Stimulated activated CD4-positive, alpha-beta T cell treated with anti-CD3 and anti-CD28 coated beads, TNF-alpha, amount 100 ng/mL, for 1 hour (primary cell): ENCODE measurements at regions not wholly inside any gene's neighbourhood (a gene's known extent, or its start where the extent isn't known, plus 50 kb on each side); places are given as distances from the start of the nearest gene placed in this dataset.

Experiments used
- DNase-seq, 3 donors: peaks; one replicate each; pipeline ENCODE4 v3.0.0-alpha.2; 2020; ENCODE audit warnings: low read depth in 3 of 3, low spot score in 1 of 3

DNA sequence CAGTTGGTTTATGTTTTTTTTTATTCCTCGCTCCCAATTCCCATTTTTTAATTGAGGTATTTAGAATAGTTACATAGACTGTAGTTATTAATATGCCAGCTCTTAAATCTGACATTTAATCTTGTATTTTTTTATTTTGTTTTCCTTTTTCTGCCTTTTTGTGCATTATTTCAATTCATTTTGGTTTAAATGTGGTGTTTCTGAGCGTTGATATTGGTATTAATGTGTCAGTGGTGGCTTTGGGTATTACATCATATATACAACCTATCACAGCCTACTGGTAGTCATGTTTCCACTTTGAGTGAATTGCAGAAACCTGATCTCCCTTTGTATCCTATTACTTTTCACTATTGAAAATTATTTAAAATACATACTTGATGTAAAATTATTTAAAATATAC, 1027.3 kb downstream of the KCNT2 start:
- no peak for DNase-seq

GRCh38 chr1:195577748-195578147, 1030.5 kb downstream of the KCNT2 start:
- no peak for DNase-seq

DNA sequence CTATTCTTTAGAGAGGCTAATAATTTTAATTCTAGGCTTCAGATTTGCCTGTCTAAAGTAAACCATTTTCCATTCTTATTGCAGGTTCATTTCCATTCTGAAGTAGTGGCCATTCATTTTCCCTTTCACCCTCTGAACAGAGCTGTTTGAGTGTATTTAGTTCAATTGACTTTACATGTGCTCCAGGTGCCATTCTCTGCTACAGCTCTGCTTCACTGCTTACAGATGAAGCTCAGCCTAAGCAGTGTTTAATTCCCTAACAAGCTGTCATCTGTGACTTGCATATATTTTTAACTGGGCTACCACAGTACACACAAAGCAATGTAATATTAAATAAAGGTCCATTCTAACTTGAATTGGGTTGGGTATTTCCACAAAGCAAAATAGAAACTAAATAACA, 1031.6 kb downstream of the KCNT2 start:
- no peak for DNase-seq

DNA sequence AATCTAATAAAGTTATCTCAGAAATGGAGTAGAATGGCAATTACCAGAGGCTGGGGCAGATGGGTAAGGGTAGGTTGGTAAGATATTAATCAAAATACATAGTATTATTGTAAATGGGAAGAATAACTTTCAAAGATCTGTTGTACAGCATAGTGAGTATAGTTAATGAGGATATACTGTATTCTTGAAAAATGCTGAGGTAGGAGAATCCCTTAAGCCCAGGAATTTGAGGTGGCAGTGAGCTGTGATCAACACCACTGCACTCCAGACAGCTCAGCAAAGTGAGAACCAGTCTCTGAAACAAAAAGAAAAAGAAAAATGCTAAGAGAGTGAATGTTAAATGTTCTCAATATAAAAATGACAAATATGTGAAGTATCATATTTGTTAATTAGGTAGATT, 1033.7 kb downstream of the KCNT2 start:
- DNase-seq: no peak

DNA sequence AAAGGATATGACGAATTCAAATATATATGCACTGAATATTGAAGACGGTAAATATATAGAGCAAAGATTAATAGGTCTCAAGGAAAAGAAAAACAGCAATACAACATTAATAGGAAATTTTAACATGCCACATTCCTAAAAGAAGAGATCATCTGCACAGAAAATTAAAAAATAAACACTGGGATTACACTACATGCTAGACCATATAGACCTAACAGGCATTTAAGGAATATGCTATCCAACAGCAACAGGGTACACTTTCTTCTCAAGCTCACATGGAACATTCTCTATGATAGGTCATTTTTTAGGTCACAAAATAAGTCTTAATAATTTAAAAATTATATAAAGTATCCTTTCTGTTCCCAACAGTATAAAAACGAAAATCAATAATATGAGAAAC, 1038.3 kb downstream of the KCNT2 start:
- no peak for DNase-seq

- DNase-seq: no peak
These were observed 1039.9 kb downstream of the KCNT2 start for GRCh38 chr1:195568389-195568788.

DNA sequence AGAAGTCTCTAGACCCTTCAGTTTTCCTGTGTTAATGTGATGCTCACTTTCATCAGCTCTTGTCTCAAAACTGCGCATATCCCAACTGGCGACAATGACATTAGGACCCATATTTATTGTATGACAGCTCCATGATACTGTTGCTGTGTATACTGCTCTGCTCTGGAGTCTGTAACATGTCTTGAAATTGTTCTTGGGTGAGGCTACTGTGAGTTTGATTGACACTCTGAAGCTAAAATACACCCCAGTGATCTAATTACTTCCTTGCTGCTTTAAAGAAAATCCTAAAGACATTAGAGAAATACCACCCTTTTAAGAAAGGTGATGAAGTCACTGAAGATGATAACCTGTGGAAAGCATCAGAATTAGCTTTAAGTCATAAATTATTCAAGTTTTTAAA, 1046.2 kb downstream of the KCNT2 start:
- DNase-seq: no peak

GRCh38 chr1:195550071-195550862, 1058.0 kb downstream of the KCNT2 start:
- DNase-seq: no peak

GRCh38 chr1:195530961-195531360, 1077.3 kb downstream of the KCNT2 start:
- DNase-seq: no peak

- no peak for DNase-seq
These were observed 1078.4 kb downstream of the KCNT2 start for GRCh38 chr1:195529881-195530280.

DNA sequence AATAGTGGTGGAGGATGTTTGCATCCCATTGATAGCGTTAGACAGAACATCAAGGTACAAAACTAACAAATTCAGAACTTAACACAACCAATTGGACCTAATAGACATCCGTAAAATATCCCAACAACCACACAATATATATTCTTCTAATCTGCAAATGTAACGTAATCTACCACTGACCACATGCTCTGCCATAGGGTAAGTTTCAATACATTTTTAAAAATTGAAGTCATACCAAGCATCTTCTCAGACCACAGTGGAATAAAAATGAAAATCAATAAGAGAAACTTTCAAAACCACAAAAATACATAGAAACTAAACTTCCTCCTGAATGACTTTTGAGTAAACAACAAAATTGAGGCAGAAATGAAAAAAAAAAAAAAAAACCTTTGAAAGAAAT, 1087.5 kb downstream of the KCNT2 start:
- DNase-seq: no peak

DNA sequence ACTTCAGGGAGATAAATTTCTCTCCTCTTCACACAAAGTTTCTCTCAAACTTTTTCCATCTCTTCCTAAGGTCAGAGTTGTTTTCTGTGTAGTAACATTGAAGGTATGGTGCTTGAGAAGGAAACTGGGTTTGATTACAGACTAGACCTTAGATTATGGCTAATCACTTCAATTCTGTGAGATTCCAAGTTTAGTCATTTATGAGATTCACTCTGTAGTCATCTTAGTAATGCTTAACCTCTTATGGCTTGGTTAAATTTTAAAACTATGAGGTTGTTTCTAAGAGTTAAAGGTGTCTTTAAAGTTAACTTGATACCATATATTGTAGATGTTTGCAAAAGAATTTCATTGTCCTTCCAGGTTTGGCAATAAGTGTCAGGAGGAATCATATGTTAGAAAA, 1092.2 kb downstream of the KCNT2 start:
- no peak for DNase-seq

GRCh38 chr1:195511501-195511900, 1096.7 kb downstream of the KCNT2 start:
- DNase-seq: no peak

GRCh38 chr1:195501118-195501517, 1107.1 kb downstream of the KCNT2 start:
- DNase-seq: no peak

DNA sequence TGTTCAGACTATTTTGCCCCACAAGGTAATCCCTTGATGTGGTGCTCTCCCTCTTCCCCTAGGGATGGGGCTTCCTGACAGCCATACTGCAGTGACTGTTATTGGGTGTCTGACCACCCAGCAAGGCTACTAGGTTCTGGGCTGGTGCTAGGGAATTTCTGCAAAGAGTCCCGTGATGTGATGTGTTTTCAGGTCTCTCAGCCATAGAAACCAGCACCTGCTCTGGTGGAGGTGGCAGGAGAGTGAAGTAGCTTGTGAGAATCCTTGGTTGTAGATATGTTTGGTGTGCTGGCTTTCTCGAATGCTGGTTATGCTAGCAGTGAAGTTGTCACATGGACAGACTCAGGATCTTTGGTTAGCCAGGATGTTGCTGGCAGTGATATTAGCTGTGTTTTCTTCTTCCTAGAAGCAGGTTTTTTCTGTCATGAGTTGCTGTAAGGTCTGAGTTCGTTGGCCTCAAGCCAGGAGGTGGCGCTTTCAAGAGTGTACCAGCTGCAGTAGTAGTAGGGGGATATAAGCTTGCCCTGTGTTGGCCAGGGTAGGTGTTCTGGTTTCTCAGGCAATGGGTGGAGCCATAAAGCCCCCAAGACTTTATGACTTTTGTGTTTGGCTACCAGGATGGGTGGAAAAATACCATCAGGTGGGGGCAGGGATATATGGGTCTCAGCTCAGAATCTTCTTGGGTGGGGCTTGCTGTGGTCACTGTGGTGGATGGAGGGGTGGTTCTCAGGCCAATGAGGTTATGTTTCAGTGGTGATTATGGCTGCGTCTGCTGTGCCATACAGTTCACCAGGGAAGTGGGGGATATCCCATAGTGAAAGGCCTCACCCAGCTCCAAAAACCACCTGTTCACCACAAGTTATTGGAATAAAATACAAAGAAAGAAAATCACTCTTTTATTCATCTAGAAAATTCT, 1112.3 kb downstream of the KCNT2 start:
- DNase-seq: no peak

DNA sequence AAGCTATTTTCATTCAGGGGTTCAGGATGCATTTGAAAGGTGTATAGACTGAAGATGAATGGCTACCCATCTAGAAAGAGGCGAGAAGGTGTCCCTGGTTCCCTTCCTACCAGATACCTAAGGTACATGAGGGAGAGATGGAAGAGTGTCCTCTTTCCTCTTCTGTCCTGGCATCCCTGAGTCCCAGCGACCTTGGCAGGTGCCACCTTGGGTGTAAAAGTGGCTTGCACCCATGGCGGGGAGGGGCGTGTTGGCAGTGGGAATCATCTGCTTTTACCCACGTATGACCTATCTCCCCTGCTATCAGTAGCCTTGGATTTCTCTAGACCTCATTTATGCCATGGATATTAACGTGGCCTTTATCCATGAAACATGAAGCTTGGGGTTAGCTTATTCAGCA, 1126.1 kb downstream of the KCNT2 start:
- DNase-seq: no peak

DNA sequence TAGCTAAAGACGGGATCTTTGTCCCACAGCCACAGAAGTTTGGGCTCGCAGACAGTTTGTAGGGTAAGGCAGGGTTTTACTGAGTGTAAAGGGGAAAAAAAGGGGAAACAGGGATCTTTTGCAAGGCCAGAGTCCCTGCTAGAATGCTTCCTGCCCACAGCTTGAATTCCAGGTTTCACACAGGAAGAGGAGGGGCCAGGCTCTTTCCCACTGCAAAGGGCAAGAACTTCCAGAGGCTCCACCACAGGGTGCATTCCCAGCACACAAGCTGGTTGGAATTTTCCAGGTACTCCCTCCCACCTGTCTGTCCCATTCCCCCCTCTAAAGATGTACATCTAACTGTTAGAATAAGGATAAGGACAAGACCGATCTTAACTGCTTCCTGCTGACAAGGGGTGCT, 1126.9 kb downstream of the KCNT2 start:
- no peak for DNase-seq

DNA sequence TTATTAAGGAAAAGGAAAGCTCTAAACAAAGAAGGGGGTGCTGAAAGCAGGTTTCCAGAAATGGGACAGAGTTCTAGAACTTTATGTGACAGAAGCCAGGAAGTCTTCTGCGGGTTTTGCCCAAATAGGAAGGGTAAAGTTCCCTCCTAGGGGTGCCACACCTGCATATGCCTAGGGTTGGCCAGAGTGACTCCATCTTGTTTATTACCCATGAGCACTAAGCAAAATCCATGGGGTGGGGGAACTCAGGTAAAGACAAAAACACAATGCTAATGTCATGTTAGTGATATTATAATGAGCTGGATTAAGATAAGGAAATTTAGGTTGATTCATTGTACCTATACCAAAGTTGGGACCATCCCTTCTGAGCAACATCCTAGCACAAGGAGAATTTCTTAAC, 1132.7 kb downstream of the KCNT2 start:
- no peak for DNase-seq

- DNase-seq: no peak
These were observed 1135.9 kb downstream of the KCNT2 start for GRCh38 chr1:195472291-195472690.

GRCh38 chr1:195466639-195467038, 1141.6 kb downstream of the KCNT2 start:
- DNase-seq: no peak

DNA sequence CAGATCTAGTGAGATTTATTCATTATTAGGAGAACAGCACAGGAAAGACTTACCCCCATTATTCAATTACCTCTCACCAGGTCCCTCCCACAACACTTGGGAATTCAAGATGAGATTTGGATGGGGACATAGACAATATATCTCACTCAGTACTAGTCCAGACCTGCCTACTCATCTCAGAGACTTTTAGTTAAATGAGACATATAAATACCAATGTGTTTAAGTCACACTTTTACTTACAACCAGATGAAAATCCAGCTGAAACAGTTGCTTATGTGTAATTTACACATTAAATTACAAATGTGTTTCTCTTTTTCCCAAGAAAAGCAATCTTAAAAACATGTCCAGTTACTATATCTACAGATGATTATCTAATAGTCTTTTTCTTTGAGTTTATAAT, 1145.6 kb downstream of the KCNT2 start:
- DNase-seq: no peak

- no peak for DNase-seq
These were observed 1146.1 kb downstream of the KCNT2 start for GRCh38 chr1:195462152-195462551.
